CD8-positive, alpha-beta memory T cell (primary cell): ENCODE measurements at regions not wholly inside any gene's neighbourhood (a gene's known extent, or its start where the extent isn't known, plus 50 kb on each side); places are given as distances from the start of the nearest gene placed in this dataset.

Experiments used
- CTCF ChIA-PET: fragments of 350-600 bp; sonication (Branson Sonifier 250); formaldehyde crosslinking; loops from one replicate; lab custom pipeline; 2021; ENCODE audit warnings: antibody characterized with exemption; lab: Charles Lee
- POLR2A ChIA-PET: fragments of 350-600 bp; sonication (Branson Sonifier 250); formaldehyde crosslinking; loops from one replicate; lab custom pipeline; 2021; ENCODE audit warnings: antibody characterized with exemption; lab: Charles Lee
- DNase-seq, 5 donors: peaks; one replicate each; pipeline versions ENCODE4 v3.0.0 to v3.0.0-alpha.2; 2020 to 2022; ENCODE audit warnings: mixed read lengths in 1 of 5
- H3K27ac ChIP-seq: one replicate; pipeline ENCODE4 v1.7.0; 2013; ENCODE audit warnings: low read depth, mild to moderate bottlenecking, low read length, moderate library complexity
- H3K27me3 ChIP-seq: 2 replicates; pipeline ENCODE4 v1.7.0; 2013; ENCODE audit warnings: low read length, mild to moderate bottlenecking; ENCODE audit not compliant: insufficient read depth, poor library complexity, severe bottlenecking
- H3K36me3 ChIP-seq: 2 replicates; pipeline ENCODE4 v1.7.0; 2013; ENCODE audit warnings: mild to moderate bottlenecking, low read length, moderate library complexity; ENCODE audit not compliant: insufficient read depth
- H3K4me1 ChIP-seq: 2 replicates; pipeline ENCODE4 v1.7.0; 2013; ENCODE audit warnings: mild to moderate bottlenecking, low read length, moderate library complexity; ENCODE audit not compliant: insufficient read depth
- H3K4me3 ChIP-seq: 2 replicates; pipeline ENCODE4 v1.7.0; 2013; ENCODE audit warnings: mild to moderate bottlenecking, low read length
- H3K9me3 ChIP-seq: 2 replicates; pipeline ENCODE4 v1.7.0; 2013; ENCODE audit warnings: mild to moderate bottlenecking, low read length
- H3K27ac Mint-ChIP-seq, 8 donors: one replicate each; pipeline ENCODE4 v1.8.0; 2020 to 2021; ENCODE audit warnings: mixed read lengths in 8 of 8, mild to moderate bottlenecking in 6 of 8, inconsistent platforms in 3 of 8, moderate library complexity in 3 of 8
- H3K27me3 Mint-ChIP-seq, 2 donors: one replicate each; pipeline ENCODE4 v1.8.0; 2020 to 2021; ENCODE audit warnings: mixed read lengths in 2 of 2, mild to moderate bottlenecking in 1 of 2, moderate library complexity in 1 of 2
- H3K36me3 Mint-ChIP-seq, 3 donors: one replicate each; pipeline ENCODE4 v1.8.0; 2020 to 2021; ENCODE audit warnings: mixed read lengths in 3 of 3, inconsistent platforms in 1 of 3, mild to moderate bottlenecking in 1 of 3
- H3K4me1 Mint-ChIP-seq, 3 donors: one replicate each; pipeline ENCODE4 v1.8.0; 2020 to 2021; ENCODE audit warnings: mixed read lengths in 3 of 3, inconsistent platforms in 1 of 3, mild to moderate bottlenecking in 1 of 3
- H3K4me3 Mint-ChIP-seq, 7 donors: one replicate each; pipeline ENCODE4 v1.8.0; 2020 to 2021; ENCODE audit warnings: mixed read lengths in 7 of 7, mild to moderate bottlenecking in 6 of 7, moderate library complexity in 4 of 7, inconsistent platforms in 2 of 7
- H3K9me3 Mint-ChIP-seq, 5 donors: one replicate each; pipeline ENCODE4 v1.8.0; 2020 to 2022; ENCODE audit warnings: mixed read lengths in 5 of 5, mild to moderate bottlenecking in 3 of 5, moderate library complexity in 2 of 5, inconsistent platforms in 1 of 5

DNA sequence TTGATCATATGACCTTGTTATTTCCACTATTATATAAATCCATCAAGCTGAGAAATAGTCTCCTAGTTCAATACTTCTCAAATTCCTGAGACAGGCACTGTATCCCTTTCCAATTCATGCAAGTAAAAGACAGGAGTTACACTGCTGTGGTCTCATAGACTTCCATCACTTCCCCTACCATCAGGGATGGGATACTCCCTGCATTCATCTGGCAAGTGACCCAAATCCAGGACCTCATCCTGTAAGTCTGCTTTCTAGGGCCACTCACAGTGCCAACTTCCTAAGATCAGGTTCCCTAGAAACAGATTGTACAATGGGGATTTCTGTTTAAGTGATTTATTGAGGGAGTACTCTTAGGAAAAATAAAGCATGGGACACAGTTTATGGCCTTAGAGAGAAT lies 424.0 kb upstream of the CDH7 start:
- no peak for DNase-seq
- H3K27me3 ChIP-seq, result no peaks in the 10 kb centered on the region
- no peak overlapping the region for H3K27ac ChIP-seq
- H3K36me3 Mint-ChIP-seq, result no peaks in the 10 kb centered on the region
- peaks cover 5% of the 10 kb centered on the region for H3K9me3 ChIP-seq
- no peaks in the 10 kb centered on the region for H3K36me3 ChIP-seq
- H3K27me3 Mint-ChIP-seq, result no peaks in the 10 kb centered on the region
- ChIA-PET CTCF (no interaction called here), POLR2A (no interaction called here)
- H3K27ac Mint-ChIP-seq, result no peak overlapping the region
- H3K9me3 Mint-ChIP-seq, result peaks cover 0 to 38% (median 4%) of the 10 kb centered on the region in 5 donors
- no peak overlapping the region for H3K4me3 Mint-ChIP-seq
- H3K4me3 ChIP-seq, result no peak overlapping the region
- no peaks in the 10 kb centered on the region for H3K4me1 ChIP-seq
- H3K4me1 Mint-ChIP-seq, result no peaks in the 10 kb centered on the region

DNA sequence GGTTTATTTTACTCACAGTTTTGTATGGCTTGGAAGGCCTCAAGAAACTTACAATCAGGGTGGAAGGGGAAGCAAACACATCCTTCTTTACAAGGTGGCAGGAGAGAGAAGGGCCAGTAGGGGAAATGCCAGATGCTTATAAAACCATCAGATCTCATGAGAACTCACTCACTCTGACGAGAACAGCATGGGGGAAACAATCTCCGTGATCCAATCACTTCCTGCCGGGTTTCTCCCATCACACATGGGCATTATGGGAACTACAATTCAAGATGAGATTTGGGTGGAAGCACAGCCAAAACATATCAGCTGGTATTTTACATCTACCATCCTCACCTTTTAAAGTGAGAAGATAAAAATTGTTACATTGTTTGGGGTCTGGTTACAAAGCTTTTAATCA lies 427.9 kb upstream of the CDH7 start:
- Mint-ChIP-seq H3K27ac (no peak overlapping the region), H3K36me3 (no peaks in the 10 kb centered on the region), H3K27me3 (no peaks in the 10 kb centered on the region), H3K4me1 (no peaks in the 10 kb centered on the region), H3K4me3 (no peak overlapping the region), H3K9me3 (peaks cover 0 to 26% (median 7%) of the 10 kb centered on the region in 5 donors)
- no peak for DNase-seq
- H3K4me3 ChIP-seq, result no peak overlapping the region
- no peaks in the 10 kb centered on the region for H3K27me3 ChIP-seq
- H3K9me3 ChIP-seq, result peaks cover 5% of the 10 kb centered on the region
- no peaks in the 10 kb centered on the region for H3K4me1 ChIP-seq
- POLR2A ChIA-PET, result no interaction called here
- H3K27ac ChIP-seq, result no peak overlapping the region
- CTCF ChIA-PET, result no interaction called here
- H3K36me3 ChIP-seq, result no peaks in the 10 kb centered on the region

- ChIA-PET POLR2A (no interaction called here), CTCF (no interaction called here)
- no peaks in the 10 kb centered on the region for H3K9me3 ChIP-seq
- H3K27ac ChIP-seq, result no peak overlapping the region
- peaks cover 0 to 5% (median 2%) of the 10 kb centered on the region in 5 donors for H3K9me3 Mint-ChIP-seq
- no peaks in the 10 kb centered on the region for H3K27me3 ChIP-seq
- H3K36me3 ChIP-seq, result no peaks in the 10 kb centered on the region
- no peak overlapping the region for H3K4me3 Mint-ChIP-seq
- H3K4me3 ChIP-seq, result no peak overlapping the region
- H3K4me1 Mint-ChIP-seq, result no peaks in the 10 kb centered on the region
- no peaks in the 10 kb centered on the region for H3K36me3 Mint-ChIP-seq
- no peaks in the 10 kb centered on the region for H3K4me1 ChIP-seq
- DNase-seq, result no peak
- no peak overlapping the region for H3K27ac Mint-ChIP-seq
- H3K27me3 Mint-ChIP-seq, result no peaks in the 10 kb centered on the region
Observed at GRCh38 chr18:65298422-65298821, 452.4 kb upstream of the CDH7 start.

DNA sequence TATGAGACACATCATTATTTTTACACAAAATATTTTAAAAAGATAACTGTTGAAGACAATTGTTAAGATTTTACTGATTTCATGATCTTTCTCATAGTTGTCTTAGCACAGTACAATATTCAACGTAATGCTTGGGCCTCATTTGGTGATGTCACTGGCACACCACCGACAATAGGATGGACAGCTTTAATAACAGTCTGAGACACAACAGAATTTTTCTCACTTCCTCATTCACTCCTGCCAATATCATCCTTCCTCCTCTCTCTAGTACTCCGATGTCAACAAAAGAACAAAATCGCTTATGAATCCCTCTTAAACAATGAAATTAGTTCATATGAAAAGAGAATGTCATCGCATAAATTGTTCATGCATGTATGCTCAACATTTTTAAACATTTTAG lies 461.9 kb upstream of the CDH7 start:
- H3K4me3 Mint-ChIP-seq, result no peak overlapping the region
- CTCF ChIA-PET, result no interaction called here

DNA sequence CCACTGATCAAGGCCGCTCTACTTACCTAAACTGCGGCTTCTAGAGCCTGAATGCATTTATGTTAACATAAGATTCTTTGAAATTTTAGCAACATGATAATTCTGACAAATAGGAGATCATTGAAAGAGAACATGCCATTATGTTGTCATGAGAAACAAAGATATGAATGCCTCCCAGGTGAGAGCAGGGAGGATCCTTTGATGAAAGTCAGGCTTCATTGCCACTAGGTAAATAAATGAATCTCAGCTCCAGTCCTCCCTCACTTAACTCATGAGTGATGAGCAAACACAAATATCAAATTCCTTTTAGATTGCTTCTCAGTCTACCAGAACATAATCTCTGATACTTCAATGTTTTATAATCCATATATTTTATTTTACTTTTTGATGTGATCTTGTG lies 463.2 kb upstream of the CDH7 start:
- Histone ChIP-seq H3K4me1 (no peaks in the 10 kb centered on the region), H3K4me3 (no peak overlapping the region), H3K27ac (no peak overlapping the region), H3K9me3 (no peaks in the 10 kb centered on the region), H3K36me3 (no peaks in the 10 kb centered on the region), H3K27me3 (no peaks in the 10 kb centered on the region)
- H3K27ac Mint-ChIP-seq, result no peak overlapping the region
- H3K4me3 Mint-ChIP-seq, result no peak overlapping the region
- peaks cover 3 to 44% (median 9%) of the 10 kb centered on the region in 5 donors for H3K9me3 Mint-ChIP-seq
- H3K27me3 Mint-ChIP-seq, result no peaks in the 10 kb centered on the region
- H3K4me1 Mint-ChIP-seq, result no peaks in the 10 kb centered on the region
- no peak for DNase-seq
- ChIA-PET POLR2A (no interaction called here), CTCF (no interaction called here)
- H3K36me3 Mint-ChIP-seq, result no peaks in the 10 kb centered on the region

More for the DNA sequence above, 461.9 kb upstream of the CDH7 start:
- no peaks in the 10 kb centered on the region for H3K9me3 ChIP-seq
- H3K36me3 ChIP-seq, result no peaks in the 10 kb centered on the region
- H3K27me3 Mint-ChIP-seq, result no peaks in the 10 kb centered on the region
- H3K4me1 ChIP-seq, result no peaks in the 10 kb centered on the region
- H3K27ac Mint-ChIP-seq, result no peak overlapping the region
- no peaks in the 10 kb centered on the region for H3K27me3 ChIP-seq
- H3K4me3 ChIP-seq, result no peak overlapping the region
- no peaks in the 10 kb centered on the region for H3K36me3 Mint-ChIP-seq
- no peaks in the 10 kb centered on the region for H3K4me1 Mint-ChIP-seq
- POLR2A ChIA-PET, result no interaction called here
- peaks cover 3 to 41% (median 9%) of the 10 kb centered on the region in 5 donors for H3K9me3 Mint-ChIP-seq
- H3K27ac ChIP-seq, result no peak overlapping the region
- no peak for DNase-seq

- no peak for DNase-seq
- H3K27ac Mint-ChIP-seq, result no peak overlapping the region
- CTCF ChIA-PET, result no interaction called here
- no peak overlapping the region for H3K4me3 Mint-ChIP-seq
- peaks cover 0 to 1% (median 0%) of the 10 kb centered on the region in 3 donors for H3K36me3 Mint-ChIP-seq
- H3K27me3 Mint-ChIP-seq, result no peaks in the 10 kb centered on the region
- Histone ChIP-seq H3K27ac (no peak overlapping the region), H3K4me1 (no peaks in the 10 kb centered on the region), H3K36me3 (no peaks in the 10 kb centered on the region), H3K4me3 (no peak overlapping the region), H3K27me3 (no peaks in the 10 kb centered on the region), H3K9me3 (no peaks in the 10 kb centered on the region)
- POLR2A ChIA-PET, result no interaction called here
- H3K4me1 Mint-ChIP-seq, result no peaks in the 10 kb centered on the region
- H3K9me3 Mint-ChIP-seq, result peaks cover 4 to 32% (median 14%) of the 10 kb centered on the region in 5 donors
Observed at GRCh38 chr18:65282096-65282495, 468.7 kb upstream of the CDH7 start.

GRCh38 chr18:65279668-65280305 lies 471.0 kb upstream of the CDH7 start:
- H3K27ac ChIP-seq, result no peak overlapping the region
- ChIA-PET POLR2A (no interaction called here), CTCF (no interaction called here)
- H3K27me3 Mint-ChIP-seq, result no peaks in the 10 kb centered on the region
- no peaks in the 10 kb centered on the region for H3K9me3 ChIP-seq
- H3K27me3 ChIP-seq, result no peaks in the 10 kb centered on the region
- peaks cover 0 to 1% (median 0%) of the 10 kb centered on the region in 3 donors for H3K36me3 Mint-ChIP-seq
- DNase-seq, result no peak
- H3K9me3 Mint-ChIP-seq, result peaks cover 4 to 26% (median 14%) of the 10 kb centered on the region in 5 donors
- H3K4me1 Mint-ChIP-seq, result no peaks in the 10 kb centered on the region
- no peak overlapping the region for H3K27ac Mint-ChIP-seq
- H3K4me1 ChIP-seq, result no peaks in the 10 kb centered on the region
- no peak overlapping the region for H3K4me3 ChIP-seq
- H3K36me3 ChIP-seq, result no peaks in the 10 kb centered on the region
- no peak overlapping the region for H3K4me3 Mint-ChIP-seq

- no peaks in the 10 kb centered on the region for H3K36me3 ChIP-seq
- H3K4me1 ChIP-seq, result no peaks in the 10 kb centered on the region
- Mint-ChIP-seq H3K4me1 (no peaks in the 10 kb centered on the region), H3K36me3 (peaks cover 0 to 1% (median 0%) of the 10 kb centered on the region in 3 donors), H3K9me3 (peaks cover 4 to 21% (median 13%) of the 10 kb centered on the region in 5 donors), H3K27ac (peak overlapping the region in 1 of 8 donors; percentile 33), H3K4me3 (no peak overlapping the region), H3K27me3 (no peaks in the 10 kb centered on the region)
- no peaks in the 10 kb centered on the region for H3K27me3 ChIP-seq
- no peak overlapping the region for H3K4me3 ChIP-seq
- ChIA-PET POLR2A (no interaction called here), CTCF (no interaction called here)
- no peak overlapping the region for H3K27ac ChIP-seq
- DNase-seq, result no peak
- H3K9me3 ChIP-seq, result no peaks in the 10 kb centered on the region
Observed at GRCh38 chr18:65278939-65279667, 471.7 kb upstream of the CDH7 start.
